CD14-positive monocyte (primary cell): ENCODE measurements at regions not wholly inside any gene's neighbourhood (a gene's known extent, or its start where the extent isn't known, plus 50 kb on each side); places are given as distances from the start of the nearest gene placed in this dataset.
"Not testable (repeated sequence)": the region's sequence is repeated elsewhere in the genome, so short reads cannot be mapped to it uniquely, and the experiment has no call there.

ENCODE experiments used
- DNase-seq, 3 donors: peaks; one replicate each; pipeline ENCODE4 v3.0.0-alpha.2; 2011 to 2022
- H2AFZ ChIP-seq: 2 replicates; pipeline ENCODE4 v1.6.0; 2012; ENCODE audit warnings: mild to moderate bottlenecking, low read depth, low read length, inconsistent platforms; ENCODE audit not compliant: insufficient read depth, poor library complexity, severe bottlenecking
- H3K27ac ChIP-seq, 2 donors: 1 replicate in 1 of 2; 2 replicates in 1 of 2; pipeline ENCODE4 v1.5.1; 2012 to 2013; ENCODE audit warnings: low read length in 2 of 2, control low read depth in 1 of 2, inconsistent platforms in 1 of 2, low read depth in 1 of 2, mild to moderate bottlenecking in 1 of 2
- H3K27me3 ChIP-seq, 2 donors: one replicate each; pipeline versions ENCODE4 v1.6.0 to v1.6.1; 2011 to 2013; ENCODE audit warnings: low read length in 2 of 2; ENCODE audit not compliant: control insufficient read depth in 2 of 2, insufficient read depth in 2 of 2
- H3K36me3 ChIP-seq, 2 donors: replicated peaks in 1 of 2; 1 replicate in 1 of 2; 2 replicates in 1 of 2; pipeline versions ENCODE4 v1.5.1 to v1.6.1; 2012 to 2013; ENCODE audit warnings: low read length in 2 of 2, control low read depth in 1 of 2, inconsistent platforms in 1 of 2, mild to moderate bottlenecking in 1 of 2; ENCODE audit not compliant: insufficient read depth in 2 of 2, control insufficient read depth in 1 of 2
- H3K4me1 ChIP-seq, 2 donors: 1 replicate in 1 of 2; 2 replicates in 1 of 2; pipeline versions ENCODE4 v1.5.1 to v1.6.1; 2012 to 2013; ENCODE audit warnings: low read length in 2 of 2, control low read depth in 1 of 2, inconsistent platforms in 1 of 2, mild to moderate bottlenecking in 1 of 2, moderate library complexity in 1 of 2; ENCODE audit not compliant: insufficient read depth in 2 of 2, control insufficient read depth in 1 of 2
- H3K4me2 ChIP-seq: replicated peaks from 2 replicates; pipeline ENCODE3; 2012; ENCODE audit warnings: low read length, moderate library complexity, mild to moderate bottlenecking; ENCODE audit not compliant: poor library complexity, severe bottlenecking; ENCODE audit errors: extremely low read depth
- H3K4me3 ChIP-seq, 3 experiments: fragments of 200-600 bp in 1 of 3; sonication (generic) in 1 of 3; replicated peaks in 1 of 3; 1 replicate in 2 of 3; 2 replicates in 1 of 3; pipeline ENCODE4 v1.5.1; 2011 to 2013; ENCODE audit warnings: low read length in 3 of 3, mild to moderate bottlenecking in 3 of 3, control low read depth in 2 of 3, low read depth in 2 of 3, inconsistent platforms in 1 of 3, moderate library complexity in 1 of 3
- H3K79me2 ChIP-seq: 2 replicates; pipeline ENCODE4 v1.6.0; 2012; ENCODE audit warnings: mild to moderate bottlenecking, control low read depth, inconsistent platforms, low read length, moderate library complexity; ENCODE audit not compliant: insufficient read depth
- H3K9ac ChIP-seq: 2 replicates; pipeline ENCODE4 v1.6.0; 2017; ENCODE audit warnings: low read length, mild to moderate bottlenecking; ENCODE audit not compliant: insufficient read depth, poor library complexity, severe bottlenecking
- H3K9me3 ChIP-seq, 2 donors: replicated peaks in 1 of 2; 1 replicate in 1 of 2; 2 replicates in 1 of 2; pipeline versions ENCODE4 v1.5.1 to v1.6.1; 2012 to 2013; ENCODE audit warnings: low read length in 2 of 2, control low read depth in 1 of 2; ENCODE audit not compliant: control insufficient read depth in 1 of 2, insufficient read depth in 1 of 2
- H4K20me1 ChIP-seq: 2 replicates; pipeline ENCODE4 v1.6.0; 2012; ENCODE audit warnings: mild to moderate bottlenecking, low read length, control low read depth, moderate library complexity; ENCODE audit not compliant: insufficient read depth
- H3K27ac Mint-ChIP-seq, 7 donors: one replicate each; pipeline ENCODE4 v1.8.0; 2020; ENCODE audit warnings: mild to moderate bottlenecking in 7 of 7, mixed read lengths in 7 of 7, moderate library complexity in 6 of 7, inconsistent platforms in 2 of 7
- H3K27me3 Mint-ChIP-seq, 3 donors: one replicate each; pipeline ENCODE4 v1.8.0; 2021 to 2022; ENCODE audit warnings: low read depth in 3 of 3, mild to moderate bottlenecking in 3 of 3, mixed read lengths in 3 of 3, moderate library complexity in 3 of 3, inconsistent platforms in 1 of 3
- H3K36me3 Mint-ChIP-seq, 2 donors: one replicate each; pipeline ENCODE4 v1.8.0; 2020; ENCODE audit warnings: mixed read lengths in 2 of 2, inconsistent platforms in 1 of 2, mild to moderate bottlenecking in 1 of 2
- H3K4me1 Mint-ChIP-seq: one replicate; pipeline ENCODE4 v1.8.0; 2020; ENCODE audit warnings: mild to moderate bottlenecking, mixed read lengths
- H3K4me3 Mint-ChIP-seq, 2 donors: one replicate each; pipeline ENCODE4 v1.8.0; 2020; ENCODE audit warnings: mild to moderate bottlenecking in 2 of 2, mixed read lengths in 2 of 2, moderate library complexity in 1 of 2
- H3K9me3 Mint-ChIP-seq, 7 donors: one replicate each; pipeline ENCODE4 v1.8.0; 2020 to 2022; ENCODE audit warnings: mixed read lengths in 7 of 7, mild to moderate bottlenecking in 6 of 7, moderate library complexity in 6 of 7, inconsistent platforms in 2 of 7
- CTCF ChIP-seq: fragments of 200-600 bp; IDR thresholded peaks from one replicate; pipeline ENCODE4 v1.8.0; 2022; ENCODE audit warnings: antibody characterized with exemption, mild to moderate bottlenecking
- WGBS: methylation state at CpG from one replicate; pipeline ENCODE4 v1.1.5; 2013; ENCODE audit warnings: missing lambda C conversion rate; ENCODE audit not compliant: insufficient coverage; 5-methylcytosine and 5-hydroxymethylcytosine counted together
- intact Hi-C, 2 donors: fragments of 100-400 bp; cut with micrococcal nuclease; formaldehyde crosslinking; loops; one replicate each; pipeline versions ENCODE4 v1.15.0 to v1.15.1; 2023

GRCh38 chr17:51481370-51481769 is 221.0 kb downstream of the UTP18 start:
- H3K9me3 ChIP-seq: peaks cover 7% of the 10 kb centered on the region in 2 donors
- no peak overlapping the region for H3K4me3 ChIP-seq
- H3K27ac ChIP-seq: no peak overlapping the region
- Mint-ChIP-seq H3K27ac (no peak overlapping the region), H3K36me3 (no peaks in the 10 kb centered on the region), H3K9me3 (peaks cover 4 to 18% (median 10%) of the 10 kb centered on the region in 7 donors), H3K4me3 (no peak overlapping the region), H3K4me1 (no peaks in the 10 kb centered on the region), H3K27me3 (peaks cover 2 to 11% (median 5%) of the 10 kb centered on the region in 3 donors)
- no peaks in the 10 kb centered on the region for H3K27me3 ChIP-seq
- no peaks in the 10 kb centered on the region for H3K4me1 ChIP-seq
- H3K9ac ChIP-seq: no peak overlapping the region
- intact Hi-C loops: no loop called here
- H4K20me1 ChIP-seq: no peaks in the 10 kb centered on the region
- no peaks in the 10 kb centered on the region for H3K79me2 ChIP-seq
- TF ChIP-seq CTCF: no peak
- WGBS: 80% methylated on average over 1 of the region's 2 CpGs
- no peak overlapping the region for H3K4me2 ChIP-seq
- no peak overlapping the region for H2AFZ ChIP-seq
- no peak for DNase-seq
- no peaks in the 10 kb centered on the region for H3K36me3 ChIP-seq

GRCh38 chr17:51482248-51482647 is 221.9 kb downstream of the UTP18 start:
- no CpG with 5 or more reads among the region's 1 CpG for WGBS
- not testable (repeated sequence) for H3K4me1 Mint-ChIP-seq, H3K27me3 ChIP-seq

More at GRCh38 chr17:51482248-51482647, 221.9 kb downstream of the UTP18 start:
- H3K27ac Mint-ChIP-seq, H3K79me2 ChIP-seq, H3K9ac ChIP-seq, H3K27ac ChIP-seq, H4K20me1 ChIP-seq, H3K4me3 ChIP-seq, intact Hi-C loops, H3K4me3 Mint-ChIP-seq, H3K36me3 Mint-ChIP-seq, H2AFZ ChIP-seq, H3K27me3 Mint-ChIP-seq, DNase-seq, H3K9me3 ChIP-seq, H3K36me3 ChIP-seq, H3K4me1 ChIP-seq, H3K4me2 ChIP-seq: not testable (repeated sequence)
- peaks cover 4 to 18% (median 10%) of the 10 kb centered on the region in 7 donors for H3K9me3 Mint-ChIP-seq
